Gastroesophageal sphincter (tissue), 3 donors: ENCODE measurements at regions not wholly inside any gene's neighbourhood (a gene's known extent, or its start where the extent isn't known, plus 50 kb on each side); places are given as distances from the start of the nearest gene placed in this dataset.

ENCODE experiments used
- EP300 ChIP-seq: sonication (generic); formaldehyde crosslinking; IDR thresholded peaks from one replicate; pipeline ENCODE4 v1.6.1; 2017; ENCODE audit warnings: antibody characterized with exemption, mild to moderate bottlenecking
- POLR2A ChIP-seq, 2 donors: fragments of 450-650 bp; IDR thresholded peaks; one replicate each; pipeline ENCODE4 v1.6.1; 2017; ENCODE audit warnings: antibody characterized with exemption in 2 of 2, mild to moderate bottlenecking in 2 of 2, moderate library complexity in 1 of 2
- POLR2AphosphoS5 ChIP-seq: sonication (generic); formaldehyde crosslinking; IDR thresholded peaks from one replicate; pipeline ENCODE4 v1.6.1; 2017; ENCODE audit warnings: antibody characterized with exemption
- TF ChIP-seq, protein P1 (sequence below), 4 experiments: fragments of 200-600 bp in 2 of 4; fragments of 450-650 bp in 2 of 4; sonication (generic) in 1 of 4; IDR thresholded peaks; one replicate each; pipeline ENCODE4 v1.5.1; 2017 to 2019; ENCODE audit warnings: antibody characterized with exemption in 4 of 4, mild to moderate bottlenecking in 2 of 4, moderate library complexity in 2 of 4

DNA sequence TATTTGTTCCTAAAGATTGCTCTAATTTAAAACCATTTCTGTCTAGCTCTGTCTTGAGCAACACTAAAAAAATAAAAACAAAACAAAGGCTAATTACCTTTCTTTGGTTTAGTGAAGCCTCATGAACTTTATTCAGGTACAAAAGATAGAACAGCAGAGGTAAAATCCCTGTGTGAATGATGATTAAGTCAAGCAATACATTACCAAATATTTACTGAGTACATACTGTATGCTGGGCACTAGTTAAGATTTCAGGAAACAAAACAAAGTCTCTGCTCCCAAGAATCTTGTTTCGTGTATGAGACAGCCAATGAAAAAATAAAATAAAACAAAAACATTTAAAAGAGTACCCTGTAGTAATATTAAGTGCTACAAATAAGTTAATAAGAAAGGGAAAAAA lies 257.5 kb downstream of the RND3 start:
- TF ChIP-seq, protein P1, sequence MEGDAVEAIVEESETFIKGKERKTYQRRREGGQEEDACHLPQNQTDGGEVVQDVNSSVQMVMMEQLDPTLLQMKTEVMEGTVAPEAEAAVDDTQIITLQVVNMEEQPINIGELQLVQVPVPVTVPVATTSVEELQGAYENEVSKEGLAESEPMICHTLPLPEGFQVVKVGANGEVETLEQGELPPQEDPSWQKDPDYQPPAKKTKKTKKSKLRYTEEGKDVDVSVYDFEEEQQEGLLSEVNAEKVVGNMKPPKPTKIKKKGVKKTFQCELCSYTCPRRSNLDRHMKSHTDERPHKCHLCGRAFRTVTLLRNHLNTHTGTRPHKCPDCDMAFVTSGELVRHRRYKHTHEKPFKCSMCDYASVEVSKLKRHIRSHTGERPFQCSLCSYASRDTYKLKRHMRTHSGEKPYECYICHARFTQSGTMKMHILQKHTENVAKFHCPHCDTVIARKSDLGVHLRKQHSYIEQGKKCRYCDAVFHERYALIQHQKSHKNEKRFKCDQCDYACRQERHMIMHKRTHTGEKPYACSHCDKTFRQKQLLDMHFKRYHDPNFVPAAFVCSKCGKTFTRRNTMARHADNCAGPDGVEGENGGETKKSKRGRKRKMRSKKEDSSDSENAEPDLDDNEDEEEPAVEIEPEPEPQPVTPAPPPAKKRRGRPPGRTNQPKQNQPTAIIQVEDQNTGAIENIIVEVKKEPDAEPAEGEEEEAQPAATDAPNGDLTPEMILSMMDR (IDR thresholded peaks at IDR 0.05): no peak
- TF ChIP-seq POLR2A (IDR thresholded peaks at IDR 0.05) (no peak), EP300 (no peak), POLR2AphosphoS5 (no peak)
